Fibroblast of the conjunctiva (primary cell): ENCODE measurements at regions not wholly inside any gene's neighbourhood (a gene's known extent, or its start where the extent isn't known, plus 50 kb on each side); places are given as distances from the start of the nearest gene placed in this dataset.

Experiments used
- DNase-seq: peaks from one replicate; pipeline ENCODE4 v3.0.0-alpha.2; 2010; ENCODE audit warnings: low read depth

DNA sequence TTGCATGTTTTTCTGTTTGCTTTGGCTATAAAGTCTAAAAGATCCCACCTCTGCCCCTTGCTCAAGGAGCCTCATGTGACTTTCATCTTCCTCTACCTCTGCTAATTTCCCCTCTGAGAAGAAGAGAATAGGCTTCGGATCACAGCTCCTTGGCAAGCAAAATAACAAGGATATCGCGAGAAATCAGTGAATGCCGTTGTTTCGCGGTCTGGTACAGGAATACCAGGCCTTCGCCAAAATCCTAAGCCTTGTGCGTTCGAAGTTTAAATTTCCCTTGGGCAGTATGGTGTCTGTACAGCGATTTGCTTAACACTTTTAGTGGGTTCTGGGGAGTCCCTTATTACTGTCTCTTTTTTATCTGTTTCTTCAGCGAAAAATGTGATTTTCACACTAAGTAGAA, 142.3 kb downstream of the IRF8 start:
- DNase-seq = no peak

DNA sequence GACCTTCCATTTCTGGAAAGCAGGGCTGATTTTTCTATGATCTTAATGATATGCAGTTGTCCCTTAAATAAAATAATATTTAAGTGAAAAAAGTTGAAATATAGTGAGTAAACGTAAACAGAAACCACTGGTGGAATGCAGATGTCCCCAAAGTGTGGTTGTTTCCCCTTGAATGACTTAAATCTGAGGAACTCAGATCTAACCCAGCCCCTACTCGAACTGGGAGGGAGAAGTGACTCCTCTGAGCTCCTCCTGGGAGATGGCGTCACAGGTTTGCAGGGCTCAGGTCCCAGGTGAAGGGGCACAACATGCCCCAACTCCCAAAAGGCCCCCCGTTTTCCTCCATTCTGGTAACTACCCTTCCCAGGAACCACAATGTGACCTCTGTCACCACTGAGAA, 142.8 kb downstream of the IRF8 start:
- DNase-seq = no peak

DNA sequence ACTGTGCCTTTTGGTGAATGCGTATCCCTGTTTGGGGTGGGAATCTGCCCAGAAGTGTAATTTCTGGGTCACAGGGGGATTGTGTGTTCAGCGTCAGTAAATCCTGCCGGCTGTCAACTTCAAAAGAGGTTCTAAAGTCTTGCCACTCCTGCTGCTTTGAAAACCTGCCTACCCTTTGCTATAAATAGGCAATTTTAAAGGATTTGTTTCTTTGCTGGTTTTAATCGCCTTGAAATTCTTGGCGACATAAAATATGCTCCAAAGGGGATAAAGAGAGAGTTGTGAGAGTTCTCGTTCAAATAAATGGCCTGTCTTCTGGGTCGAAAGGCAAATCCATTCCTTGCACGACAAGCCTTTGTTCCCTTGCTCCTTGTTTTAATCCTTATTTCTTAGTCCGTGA, 143.4 kb downstream of the IRF8 start:
- no peak for DNase-seq

DNA sequence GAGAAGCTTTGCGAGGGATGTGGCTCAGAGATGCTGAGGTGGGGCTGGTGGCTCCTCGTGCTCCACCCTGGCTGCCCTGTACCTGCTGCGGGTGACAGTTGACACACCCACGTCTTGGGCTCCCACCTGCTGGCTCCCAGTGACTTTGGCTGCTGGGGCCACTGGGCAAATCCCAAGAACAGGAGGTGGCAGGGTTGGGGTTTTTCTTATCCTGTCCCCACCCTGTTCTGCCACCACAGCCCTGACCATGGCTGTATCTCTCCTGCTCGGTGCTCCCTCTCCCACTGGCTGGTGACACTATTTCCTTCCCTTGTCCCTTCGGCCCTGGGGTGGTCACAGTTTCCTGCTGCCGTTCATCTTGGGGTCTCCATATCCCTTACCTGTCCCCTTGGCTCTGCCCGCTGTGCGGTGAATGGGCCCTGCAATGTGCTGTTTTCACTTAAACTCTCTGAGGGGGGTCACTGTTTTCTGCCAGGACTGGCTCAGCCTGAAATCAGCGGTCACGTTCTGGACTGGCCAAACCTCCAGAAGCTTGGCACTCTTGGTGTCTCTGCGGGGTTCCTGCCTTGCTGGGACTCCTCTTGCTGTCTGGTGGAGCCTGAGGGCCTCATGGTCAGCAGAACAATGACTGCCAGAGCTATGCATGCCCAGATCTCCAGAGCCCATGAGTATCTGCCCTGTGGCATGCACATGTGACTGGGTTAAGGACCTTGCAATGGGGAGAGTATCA, 144.2 kb downstream of the IRF8 start:
- DNase-seq = no peak

DNA sequence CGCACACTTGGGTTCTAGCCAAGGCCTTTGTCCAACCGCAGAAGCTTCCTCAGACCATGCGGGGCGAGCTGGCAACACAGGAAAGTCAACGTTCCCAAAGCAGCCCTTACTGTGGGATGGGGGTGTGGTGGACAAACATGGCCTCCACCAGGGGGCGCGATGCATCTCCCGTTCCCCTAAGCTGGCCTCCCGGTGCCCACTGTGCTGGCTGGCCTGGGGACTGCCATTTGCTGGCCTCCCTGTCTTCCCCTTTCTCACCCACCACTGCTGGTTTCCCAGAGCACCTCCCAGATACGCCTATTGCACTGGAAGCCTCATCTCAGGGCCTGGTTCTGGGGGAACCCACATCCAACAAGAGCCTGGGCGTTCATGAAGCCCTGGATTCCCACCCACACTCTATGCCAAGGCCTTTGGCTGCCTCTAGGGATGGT, 145.3 kb downstream of the IRF8 start:
- peak; percentile 14 for DNase-seq

DNA sequence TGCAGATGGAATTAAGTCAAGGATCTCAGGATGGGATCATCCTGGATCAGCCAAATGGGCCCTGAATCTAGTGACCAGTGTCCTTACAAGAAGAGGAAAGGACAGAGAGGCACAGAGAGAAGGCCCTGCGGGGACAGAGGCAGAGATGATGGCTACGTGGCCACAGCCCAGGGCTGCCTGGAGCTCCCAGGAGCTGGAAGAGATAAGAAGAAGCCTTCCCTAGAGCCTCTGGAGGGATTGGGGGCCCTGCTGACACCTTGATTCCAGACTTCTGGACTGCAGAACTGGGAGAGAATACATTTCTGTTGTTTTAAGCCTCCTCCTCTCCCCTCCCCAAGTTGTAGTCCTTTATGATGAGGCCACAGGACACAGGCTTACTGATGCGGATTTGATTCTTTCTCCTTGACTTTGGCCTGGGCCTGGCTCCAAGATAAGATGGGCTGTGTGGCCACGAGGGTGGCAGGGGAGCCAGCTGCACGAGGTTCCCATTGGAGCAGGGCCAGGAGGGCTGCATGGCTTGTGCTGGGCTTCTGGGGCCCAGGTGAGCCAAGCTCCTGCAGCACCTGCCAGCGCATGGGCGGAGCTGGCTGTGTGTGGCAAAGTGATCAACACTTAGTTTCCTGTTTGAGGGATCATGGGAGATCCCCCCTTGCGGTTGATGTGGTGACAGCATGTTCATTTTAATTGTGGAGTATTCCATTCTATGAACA, 146.1 kb downstream of the IRF8 start:
- DNase-seq = no peak

DNA sequence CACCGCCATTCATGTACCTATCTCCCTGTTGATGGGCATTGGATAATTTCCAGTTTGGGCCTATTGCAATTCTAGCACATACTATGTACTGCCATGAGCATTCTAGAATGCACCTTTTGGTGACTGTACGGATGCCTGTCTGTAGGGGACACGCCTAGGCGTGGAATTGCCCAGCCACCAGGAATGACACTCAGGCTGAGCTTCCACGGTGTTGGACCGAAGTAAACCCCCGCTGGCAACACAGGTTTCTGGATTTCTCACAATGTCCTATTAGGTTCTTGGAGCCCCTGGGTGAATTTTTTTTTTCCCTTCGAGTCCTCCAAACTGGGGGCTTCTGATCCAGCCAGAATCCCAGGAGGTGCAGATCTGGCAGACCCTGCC, 146.6 kb downstream of the IRF8 start:
- no peak for DNase-seq

DNA sequence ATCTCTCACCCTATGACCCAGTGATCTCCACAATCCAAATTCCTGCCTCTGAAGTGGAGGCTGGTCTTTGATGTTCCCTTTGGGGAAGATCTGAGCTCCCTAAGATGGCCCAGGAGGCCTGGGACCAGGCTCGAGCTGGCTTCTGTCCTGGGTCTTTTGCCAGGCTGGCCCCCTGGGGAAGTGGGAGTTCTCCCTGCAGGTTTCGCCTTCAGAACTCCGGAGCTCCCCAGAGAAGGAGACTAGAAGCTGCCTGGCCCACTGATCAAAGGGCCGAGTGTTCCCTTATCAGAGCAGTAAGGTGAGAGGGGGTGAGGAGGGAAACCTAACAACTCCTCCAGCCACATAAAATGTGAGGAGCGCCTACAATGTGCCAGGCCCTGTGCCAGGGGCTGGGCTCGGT, 147.1 kb downstream of the IRF8 start:
- no peak for DNase-seq

DNA sequence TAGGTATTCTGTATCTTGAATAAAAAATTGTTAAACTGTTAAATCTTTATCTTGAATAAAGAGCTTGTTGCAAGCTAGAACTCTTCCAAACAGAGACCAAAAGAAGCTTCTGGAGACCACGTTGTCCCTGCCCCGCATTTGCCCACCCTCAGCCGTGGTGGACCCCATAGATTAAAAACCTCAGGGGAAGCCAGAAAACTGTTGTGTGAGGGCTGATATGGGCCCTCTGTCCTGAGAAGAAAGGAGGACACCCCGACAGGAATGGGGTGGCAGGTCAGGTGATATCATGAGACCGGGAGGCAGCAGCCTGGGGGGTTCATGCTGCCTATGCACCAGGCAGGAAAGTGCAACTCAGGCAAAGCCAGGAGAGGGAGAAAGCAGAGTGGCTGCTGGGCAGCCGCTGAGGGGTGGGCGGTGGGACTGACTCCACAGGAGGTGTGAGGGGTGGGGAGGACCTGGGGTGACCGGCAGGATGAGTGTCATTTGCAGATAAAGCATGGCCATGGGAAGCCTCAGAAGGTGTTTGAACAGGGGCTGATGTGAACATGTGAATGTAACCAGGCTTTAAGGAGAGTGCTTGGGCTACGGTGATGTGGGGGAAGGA, 147.8 kb downstream of the IRF8 start:
- no peak for DNase-seq

DNA sequence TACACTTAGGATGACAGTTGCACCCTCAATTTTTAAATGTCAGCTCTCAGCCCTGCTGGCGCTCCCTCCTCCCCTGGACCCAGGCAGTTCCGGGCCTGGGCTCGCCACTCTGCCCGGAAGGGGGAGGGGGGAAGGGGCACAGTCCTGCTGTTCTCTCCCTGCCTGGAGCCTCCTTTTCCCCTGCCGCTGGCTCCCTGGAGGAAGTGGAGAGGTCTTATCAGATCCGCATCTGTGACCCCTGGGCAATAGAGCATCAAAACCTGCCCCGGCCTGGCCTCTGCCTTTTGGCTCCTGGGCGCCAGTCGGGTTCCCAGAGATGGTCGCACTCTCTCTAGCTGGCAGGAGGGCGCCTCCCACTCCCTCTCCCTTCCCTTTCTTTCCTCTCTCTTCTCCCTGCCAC, 149.3 kb downstream of the IRF8 start:
- no peak for DNase-seq

DNA sequence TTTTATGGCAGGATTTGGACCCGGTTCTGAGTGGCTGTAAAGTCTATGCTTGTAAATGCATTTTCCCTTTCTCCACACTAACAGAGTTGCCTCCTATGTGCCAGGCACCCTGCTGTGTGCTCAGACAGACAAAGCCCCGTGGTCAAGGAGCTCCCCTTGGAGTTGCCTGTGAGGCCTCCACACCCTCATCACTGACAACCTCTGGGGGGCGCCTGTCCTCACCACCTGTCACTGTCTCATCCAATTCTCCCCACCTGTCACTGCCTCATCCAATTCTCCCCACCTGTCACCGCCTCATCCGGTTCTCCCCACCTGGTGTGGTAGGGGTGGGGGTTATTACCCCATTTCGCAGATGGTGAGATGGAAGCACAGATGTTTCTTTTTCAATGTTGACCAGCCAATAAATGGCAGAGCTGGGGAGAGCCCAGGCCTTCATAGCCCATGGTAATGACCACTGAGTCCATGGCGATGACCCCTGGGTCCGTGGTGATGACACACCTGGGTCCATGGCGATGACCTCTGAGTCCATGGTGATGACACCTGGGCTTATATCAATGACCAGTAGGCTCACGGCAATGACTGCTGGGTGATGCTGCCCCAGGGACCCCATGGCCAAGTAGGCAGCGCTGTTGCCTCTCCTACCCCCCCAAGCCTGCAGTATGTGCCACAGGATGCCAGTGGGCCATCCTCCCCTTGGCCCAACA, 150.1 kb downstream of the IRF8 start:
- no peak for DNase-seq

DNA sequence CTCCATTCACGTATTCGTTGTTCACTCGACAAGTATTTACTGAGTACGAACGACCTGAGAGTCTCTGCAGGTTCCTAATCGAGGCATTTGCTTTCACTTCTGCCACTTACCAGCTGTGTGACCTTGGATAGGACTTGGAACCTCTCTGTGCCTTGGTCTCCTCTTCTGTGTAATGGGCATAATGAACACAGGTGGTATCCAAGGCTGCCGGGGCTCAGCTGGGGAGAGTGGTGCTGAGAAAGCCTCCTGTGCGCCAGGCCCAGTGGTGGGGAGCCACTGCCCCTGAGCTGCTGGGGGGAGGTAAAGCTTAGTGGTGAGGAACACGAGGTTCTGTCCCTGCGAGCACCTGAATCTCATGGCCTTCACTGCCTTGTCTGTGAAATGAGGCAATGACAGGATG, 150.7 kb downstream of the IRF8 start:
- DNase-seq = no peak

DNA sequence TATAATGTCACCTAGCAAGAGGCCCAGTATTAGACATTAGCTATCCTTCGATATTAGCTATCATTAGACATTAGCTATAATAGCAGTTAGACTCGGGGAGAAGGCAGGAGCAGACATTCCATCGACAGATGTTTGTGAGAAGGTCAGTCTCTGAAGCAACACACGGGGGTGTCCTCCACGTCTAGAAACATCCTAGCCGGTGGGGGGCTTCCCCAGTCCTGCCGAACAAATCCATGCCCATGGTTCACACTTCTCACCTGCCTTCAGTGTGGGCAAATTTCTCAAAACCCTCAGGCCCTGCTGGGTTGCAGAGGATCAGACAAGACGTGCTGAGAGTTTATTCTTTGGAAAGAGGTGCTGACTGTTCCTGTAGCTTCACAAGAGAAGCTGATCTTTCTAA, 151.1 kb downstream of the IRF8 start:
- no peak for DNase-seq

DNA sequence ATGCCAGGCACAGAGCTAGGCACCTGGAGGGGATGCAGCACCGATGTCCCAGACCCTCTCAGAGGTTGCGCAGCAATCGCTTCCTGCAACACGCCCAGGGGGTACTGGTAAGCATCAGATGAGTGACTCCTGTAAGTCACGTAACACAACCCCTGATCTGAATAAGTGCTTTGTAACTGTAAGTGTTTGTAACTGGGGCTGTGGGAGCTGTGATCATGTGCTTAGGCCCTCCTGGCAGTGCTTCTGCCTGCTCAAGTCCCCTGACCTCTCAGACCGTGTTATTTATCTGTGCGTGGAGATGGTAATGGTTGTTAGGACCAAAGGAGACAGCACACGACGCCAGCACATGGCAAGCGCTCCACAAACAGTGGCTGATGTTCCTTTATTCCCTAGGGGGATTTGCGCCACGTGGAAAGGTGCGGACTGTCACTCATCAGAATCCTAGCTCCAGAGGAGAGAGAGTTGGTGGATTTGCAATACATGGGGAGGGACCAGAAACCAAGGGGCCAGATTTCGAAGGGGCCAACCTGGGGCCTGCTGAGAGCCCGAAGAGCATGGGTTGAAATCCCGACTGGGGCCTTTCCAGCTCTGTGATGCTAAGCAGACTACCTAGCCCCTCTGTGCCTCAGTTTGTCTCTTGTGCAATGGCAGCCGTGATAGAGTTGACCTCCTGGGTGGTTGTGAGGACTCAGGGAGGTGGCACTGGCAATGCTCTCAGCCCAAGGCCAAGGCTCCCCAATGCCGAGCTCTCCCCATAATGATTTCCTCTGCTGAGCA, 151.8 kb downstream of the IRF8 start:
- no peak for DNase-seq

DNA sequence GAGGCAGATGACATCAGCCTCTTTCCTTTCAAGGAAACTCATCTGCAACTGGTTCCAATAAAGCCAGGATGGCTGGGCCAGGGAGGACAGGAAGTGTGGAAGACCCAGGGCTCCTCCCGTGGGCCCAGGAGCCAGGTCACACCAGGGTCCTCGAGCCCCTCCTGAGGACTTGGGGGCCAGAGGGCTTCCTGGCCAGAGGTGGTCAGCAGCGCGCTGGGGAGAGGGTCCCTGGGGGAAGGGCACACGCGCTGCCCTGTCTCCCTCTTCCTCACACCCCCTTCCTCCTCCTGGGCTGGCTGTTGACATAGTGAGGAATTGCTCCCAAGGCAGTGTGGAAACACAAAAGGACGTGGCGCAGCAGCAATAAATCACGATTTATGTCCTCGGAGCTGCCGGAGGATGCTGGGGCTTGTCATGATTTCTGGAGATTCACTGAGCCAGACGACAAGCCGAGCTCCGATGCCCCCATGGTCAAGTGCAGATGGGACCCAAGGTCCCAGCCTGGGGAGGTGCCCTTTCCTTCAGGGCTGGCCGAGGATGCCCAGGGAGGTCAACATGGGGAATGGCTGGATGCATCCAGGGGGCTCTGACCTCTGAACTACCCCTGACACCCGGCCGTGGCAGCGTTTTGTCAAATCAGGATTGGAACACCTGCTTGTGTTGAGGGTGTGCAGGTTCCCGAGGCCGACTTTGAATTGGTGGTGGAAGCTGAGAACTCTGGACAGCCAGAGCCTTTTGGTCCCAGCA, 152.6 kb downstream of the IRF8 start:
- no peak for DNase-seq

DNA sequence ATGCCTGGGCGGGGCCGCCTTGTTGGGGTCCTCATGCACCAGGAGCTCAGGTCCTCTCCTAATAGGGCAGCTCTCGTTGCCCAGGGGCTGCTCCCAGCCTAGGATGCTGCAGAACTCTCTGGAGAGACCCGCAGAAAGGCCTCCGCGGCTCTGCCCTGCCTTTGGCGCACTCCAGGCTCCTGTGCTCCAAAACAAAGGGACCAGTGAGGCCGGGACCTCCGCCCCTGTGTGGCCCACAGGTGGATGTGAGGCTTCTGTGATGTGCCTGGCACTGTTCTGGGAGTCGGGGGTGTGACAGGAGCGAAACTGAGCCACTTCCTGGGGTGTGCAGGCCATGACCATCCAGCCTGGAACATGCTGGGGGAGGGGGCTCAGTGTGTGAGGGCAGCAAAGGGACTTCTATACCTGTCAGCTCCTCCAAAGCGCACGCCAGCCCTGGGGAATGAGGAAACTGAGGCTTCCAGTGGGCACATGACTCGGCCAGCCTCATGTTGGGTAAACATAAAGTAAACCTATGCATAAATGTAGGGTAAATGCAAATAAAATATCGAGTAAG, 153.2 kb downstream of the IRF8 start:
- no peak for DNase-seq

DNA sequence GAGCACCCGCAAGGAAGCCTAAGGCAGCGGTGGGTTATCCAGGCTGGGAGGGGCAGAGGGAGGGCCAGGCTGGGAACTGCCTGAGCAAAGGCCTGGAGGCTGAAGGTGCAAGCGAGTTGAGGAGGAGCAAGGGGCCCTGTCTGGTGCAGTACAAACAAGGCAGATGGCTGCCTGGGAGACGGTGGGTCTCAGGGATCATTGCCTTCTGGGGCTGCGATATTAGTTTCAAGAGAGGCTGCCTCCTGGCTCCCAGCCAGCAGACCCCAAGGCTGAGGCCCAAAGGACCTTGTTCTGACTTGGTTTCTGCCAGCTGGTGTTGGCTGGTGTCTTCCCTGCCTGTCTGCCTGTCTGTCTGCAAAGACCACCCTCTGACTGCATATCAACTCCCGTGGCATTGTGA, 154.0 kb downstream of the IRF8 start:
- DNase-seq = no peak

DNA sequence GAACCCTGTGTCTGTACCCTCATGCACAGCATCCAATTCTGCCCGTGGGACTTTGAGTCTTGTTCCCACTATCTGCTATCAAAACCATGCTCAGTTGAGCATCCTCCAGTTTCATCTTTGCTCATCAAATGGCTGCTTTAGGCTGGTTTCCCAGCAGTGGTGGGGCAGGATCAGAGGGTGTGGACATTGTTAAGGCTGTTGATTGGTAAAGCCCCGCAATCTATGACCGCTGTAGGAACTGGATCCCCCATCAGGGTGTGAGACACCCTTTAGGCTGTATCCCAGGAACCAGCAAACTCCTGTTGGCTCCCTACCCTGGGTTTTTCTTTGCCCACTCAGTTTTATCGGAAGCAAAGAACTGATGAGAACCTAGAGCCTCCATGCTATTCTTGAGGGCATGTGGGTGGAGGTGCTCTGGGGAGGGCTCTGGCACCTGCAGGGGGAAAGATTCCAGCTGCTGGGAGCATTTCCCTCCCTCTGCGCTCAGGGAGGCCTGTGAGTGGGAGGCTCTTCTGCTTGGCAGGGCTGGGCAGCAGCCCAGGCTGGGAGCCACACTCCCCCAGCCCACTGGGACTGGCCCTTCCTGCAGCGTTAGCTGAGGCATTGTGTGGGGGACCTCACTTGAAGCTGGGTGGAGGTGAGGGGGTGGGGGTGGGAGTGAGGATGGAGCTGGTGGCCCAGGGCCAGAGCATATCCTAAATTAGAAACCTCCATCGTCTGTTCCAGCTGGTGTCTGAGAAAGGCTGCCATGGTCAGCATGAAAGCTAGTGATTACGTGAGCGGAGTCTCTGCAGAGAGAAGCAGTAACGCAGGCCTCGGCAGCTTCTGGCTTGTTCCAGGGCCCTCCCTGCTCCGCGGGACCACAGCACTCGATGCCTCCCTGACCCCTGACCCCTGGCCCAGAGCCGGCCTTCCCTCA, 160.6 kb downstream of the IRF8 start:
- no peak for DNase-seq

DNA sequence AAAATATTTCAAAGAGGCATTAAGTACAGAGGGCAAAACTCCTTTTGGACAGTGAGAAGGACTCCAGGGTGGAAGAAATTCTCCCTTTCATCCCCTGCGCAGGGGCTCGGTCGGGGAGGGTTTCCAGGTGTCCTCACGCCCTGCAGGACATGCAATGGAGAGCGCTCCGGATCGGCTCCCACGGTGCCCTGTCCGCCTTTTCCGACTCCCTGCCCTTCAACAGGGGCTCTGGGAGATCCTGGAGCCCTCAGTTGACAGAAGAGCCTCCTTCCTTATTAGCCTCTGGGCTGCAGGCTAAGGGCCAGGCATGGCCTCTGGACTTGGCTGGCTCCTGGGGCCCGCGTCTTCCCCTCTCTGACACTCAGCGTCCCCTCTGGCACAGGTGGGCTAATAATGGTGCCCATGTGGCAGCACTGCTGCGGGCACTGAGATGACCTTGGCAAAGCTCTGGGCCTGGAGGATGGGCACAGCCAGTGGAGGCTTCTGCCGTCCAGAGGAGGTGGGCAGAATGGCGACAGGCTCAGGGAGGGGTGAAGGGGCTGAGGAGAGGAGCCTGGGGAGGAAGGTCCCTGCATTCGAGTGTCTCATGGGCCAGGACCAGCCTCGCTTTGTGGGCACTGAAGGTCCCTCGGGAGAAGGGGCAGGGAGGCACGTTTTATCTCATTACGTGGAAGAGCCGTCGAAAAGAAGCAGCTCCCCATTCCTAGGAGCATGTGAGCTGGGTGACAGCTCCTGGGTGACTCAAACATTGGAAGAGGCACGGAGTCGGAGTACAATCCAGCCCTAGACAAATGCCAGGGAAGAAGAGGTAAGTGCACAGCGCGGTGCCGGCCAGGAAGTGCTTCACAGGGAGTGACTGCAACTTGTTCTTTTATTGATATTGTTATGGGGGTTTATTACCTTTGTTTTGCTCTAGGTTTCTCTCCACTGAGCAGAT, 161.7 kb downstream of the IRF8 start:
- no peak for DNase-seq
